ENCODE measurements at regions not wholly inside any gene's neighbourhood (a gene's known extent, or its start where the extent isn't known, plus 50 kb on each side); places are given as distances from the start of the nearest gene placed in this dataset.
"Not testable (repeated sequence)": the region's sequence is repeated elsewhere in the genome, so short reads cannot be mapped to it uniquely, and the experiment has no call there.

DNA sequence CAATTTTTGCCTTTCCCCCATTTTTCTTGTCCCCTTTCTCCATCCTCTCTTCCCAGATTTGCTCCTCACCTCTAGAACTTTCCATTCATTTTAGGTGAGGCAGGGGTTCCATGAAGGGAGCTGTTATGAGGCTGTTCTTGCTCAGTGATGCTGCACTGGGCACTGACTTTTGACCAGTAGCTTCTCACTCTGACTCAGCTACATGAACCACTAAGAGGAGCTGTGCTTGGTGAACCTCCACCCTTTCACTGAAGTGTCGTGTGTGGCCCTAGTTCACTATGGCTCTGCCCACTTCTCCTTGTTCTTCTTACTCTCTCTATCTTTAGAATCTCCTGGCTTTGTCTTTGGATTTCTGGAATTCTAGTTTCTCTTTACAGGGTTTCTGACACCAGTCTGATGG lies 73.4 kb upstream of the ADRA1D start:
- no peak for DNase-seq
- H3K27ac ChIP-seq, result no peak overlapping the region
- H3K4me1 ChIP-seq, result no peaks in the 10 kb centered on the region
- no peak overlapping the region for H3K4me3 ChIP-seq
- intact Hi-C loops (cut with DNase I; ENCODE audit: low total_unique reads), result no loop called here
- no peaks in the 10 kb centered on the region for H3K36me3 ChIP-seq
- WGBS, 5 donors, result 63 to 82% (median 74%) methylated on average over 1 of the region's 1 CpG
- no peak for TF ChIP-seq POLR2A (IDR thresholded peaks at IDR 0.05)
- TF ChIP-seq, protein P1, sequence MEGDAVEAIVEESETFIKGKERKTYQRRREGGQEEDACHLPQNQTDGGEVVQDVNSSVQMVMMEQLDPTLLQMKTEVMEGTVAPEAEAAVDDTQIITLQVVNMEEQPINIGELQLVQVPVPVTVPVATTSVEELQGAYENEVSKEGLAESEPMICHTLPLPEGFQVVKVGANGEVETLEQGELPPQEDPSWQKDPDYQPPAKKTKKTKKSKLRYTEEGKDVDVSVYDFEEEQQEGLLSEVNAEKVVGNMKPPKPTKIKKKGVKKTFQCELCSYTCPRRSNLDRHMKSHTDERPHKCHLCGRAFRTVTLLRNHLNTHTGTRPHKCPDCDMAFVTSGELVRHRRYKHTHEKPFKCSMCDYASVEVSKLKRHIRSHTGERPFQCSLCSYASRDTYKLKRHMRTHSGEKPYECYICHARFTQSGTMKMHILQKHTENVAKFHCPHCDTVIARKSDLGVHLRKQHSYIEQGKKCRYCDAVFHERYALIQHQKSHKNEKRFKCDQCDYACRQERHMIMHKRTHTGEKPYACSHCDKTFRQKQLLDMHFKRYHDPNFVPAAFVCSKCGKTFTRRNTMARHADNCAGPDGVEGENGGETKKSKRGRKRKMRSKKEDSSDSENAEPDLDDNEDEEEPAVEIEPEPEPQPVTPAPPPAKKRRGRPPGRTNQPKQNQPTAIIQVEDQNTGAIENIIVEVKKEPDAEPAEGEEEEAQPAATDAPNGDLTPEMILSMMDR (IDR thresholded peaks at IDR 0.05 in 8 of 11, conservative IDR thresholded peaks at IDR 0.05 in 3 of 11), result no peak
- no peak for TF ChIP-seq POLR2AphosphoS5 (IDR thresholded peaks at IDR 0.05)
- no peaks in the 10 kb centered on the region for H3K27me3 ChIP-seq (replicated peaks in 1 of 7)
- peaks cover 0 to 3% (median 0%) of the 10 kb centered on the region in 8 donors for H3K9me3 ChIP-seq

DNA sequence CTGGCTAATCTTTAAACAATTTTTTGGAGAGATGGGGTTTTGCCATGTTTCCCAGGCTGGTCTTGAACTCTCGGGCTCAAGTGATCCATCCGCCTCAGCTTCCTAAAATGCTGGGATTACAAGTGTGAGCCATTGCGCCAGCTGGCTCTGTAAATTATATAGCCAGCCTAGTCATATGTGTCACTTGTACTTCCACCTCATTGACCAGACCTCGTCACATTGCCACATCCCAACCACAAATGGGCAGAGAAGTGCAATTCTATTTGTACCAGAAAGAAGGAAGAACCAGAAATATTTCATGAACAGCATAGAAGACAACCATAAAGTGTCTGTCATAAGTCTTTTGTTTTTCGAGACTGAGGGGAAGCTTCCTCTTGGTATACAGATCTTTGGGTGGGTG lies 71.2 kb upstream of the ADRA1D start:
- H3K27ac ChIP-seq, result peak overlapping the region in 3 of 8 donors; percentile 52 to 67 (median 53)

DNA sequence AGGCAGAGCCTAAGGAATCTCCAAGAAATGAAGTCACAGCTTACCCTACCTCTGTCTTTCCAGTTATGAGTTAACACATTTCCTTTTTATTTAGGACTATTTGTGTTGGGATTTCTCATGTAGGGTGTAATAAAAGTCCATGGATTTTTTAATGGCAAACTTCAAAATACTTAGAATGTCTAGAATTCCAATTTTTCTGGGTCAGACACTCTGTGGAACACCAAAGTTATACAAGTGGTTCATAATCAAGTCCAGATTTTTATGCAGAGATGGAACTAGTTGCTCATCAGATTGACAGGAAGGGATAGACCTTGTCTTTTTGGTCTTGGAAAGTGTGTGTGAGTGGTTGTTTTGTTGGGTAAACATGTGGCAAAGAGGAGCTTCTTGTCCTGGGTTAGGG lies 69.8 kb upstream of the ADRA1D start:
- Histone ChIP-seq H3K36me3 (no peaks in the 10 kb centered on the region), H3K27ac (no peak overlapping the region), H3K9me3 (peaks cover 0 to 5% (median 0%) of the 10 kb centered on the region in 8 donors), H3K27me3 (replicated peaks in 1 of 7) (no peaks in the 10 kb centered on the region), H3K4me3 (no peak overlapping the region), H3K4me1 (no peaks in the 10 kb centered on the region)
- TF ChIP-seq, protein P1 (IDR thresholded peaks at IDR 0.05 in 8 of 11, conservative IDR thresholded peaks at IDR 0.05 in 3 of 11), result no peak
- no peak for TF ChIP-seq POLR2AphosphoS5 (IDR thresholded peaks at IDR 0.05)
- TF ChIP-seq POLR2A (IDR thresholded peaks at IDR 0.05), result no peak
- intact Hi-C loops (cut with DNase I; ENCODE audit: low total_unique reads), result no loop called here
- no peak for DNase-seq

More for the DNA sequence above, 71.2 kb upstream of the ADRA1D start:
- intact Hi-C loops (cut with DNase I; ENCODE audit: low total_unique reads), result no loop called here
- WGBS, 5 donors, result 35 to 68% (median 39%) methylated on average over 5 of the region's 5 CpGs
- no peaks in the 10 kb centered on the region for H3K4me1 ChIP-seq
- no peak overlapping the region for H3K4me3 ChIP-seq
- TF ChIP-seq, protein P1 (IDR thresholded peaks at IDR 0.05 in 8 of 11, conservative IDR thresholded peaks at IDR 0.05 in 3 of 11), result no peak
- TF ChIP-seq POLR2A (IDR thresholded peaks at IDR 0.05) (no peak), POLR2AphosphoS5 (IDR thresholded peaks at IDR 0.05) (no peak)
- DNase-seq, result no peak
- no peaks in the 10 kb centered on the region for H3K36me3 ChIP-seq
- H3K9me3 ChIP-seq, result peaks cover 0 to 5% (median 0%) of the 10 kb centered on the region in 8 donors
- no peaks in the 10 kb centered on the region for H3K27me3 ChIP-seq (replicated peaks in 1 of 7)

DNA sequence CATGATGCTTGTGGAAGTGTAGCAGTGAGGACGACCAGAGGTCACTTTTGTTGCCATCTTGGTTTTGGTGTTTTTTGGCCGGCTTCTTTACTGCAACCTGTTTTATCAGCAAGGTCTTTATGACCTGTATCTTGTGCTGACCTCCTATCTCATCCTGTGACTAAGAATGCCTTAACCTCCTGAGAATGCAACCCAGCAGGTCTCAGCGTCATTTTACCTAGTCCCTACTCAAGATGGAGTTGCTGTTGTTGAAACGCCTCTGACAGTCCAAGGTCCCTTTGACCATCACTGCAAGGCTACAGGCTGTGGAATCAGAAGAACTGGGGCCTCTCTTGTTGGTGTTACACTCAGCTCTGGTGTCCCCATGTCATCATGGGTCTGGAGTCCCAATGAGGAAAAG lies 61.5 kb upstream of the ADRA1D start:
- intact Hi-C loops (cut with DNase I; ENCODE audit: low total_unique reads); H3K27me3 ChIP-seq (replicated peaks in 1 of 7); H3K4me1 ChIP-seq; DNase-seq; H3K4me3 ChIP-seq; H3K36me3 ChIP-seq; H3K27ac ChIP-seq: not testable (repeated sequence)
- peaks cover 0 to 22% (median 12%) of the 10 kb centered on the region in 8 donors for H3K9me3 ChIP-seq
- 82 to 99% (median 89%) methylated on average over 4 of the region's 4 CpGs for WGBS, 5 donors

DNA sequence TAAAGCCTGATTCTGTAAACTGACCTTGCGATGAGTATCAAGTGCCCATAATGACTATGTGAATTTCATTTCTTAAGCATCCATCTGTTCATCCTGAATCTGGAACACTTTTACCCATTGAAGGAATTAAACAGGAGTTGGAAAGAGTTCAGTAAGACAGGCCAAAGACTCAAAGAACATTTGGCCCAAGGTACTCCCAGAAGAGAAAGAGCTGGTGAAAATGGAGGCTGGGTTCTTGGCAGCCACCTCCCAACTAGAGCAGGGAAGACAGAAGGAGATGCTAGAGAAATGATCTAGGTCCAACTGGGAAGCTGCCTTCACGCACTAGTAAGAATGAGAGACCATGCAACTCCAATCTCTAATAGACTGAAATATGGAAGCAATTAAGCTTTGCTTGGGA lies 57.1 kb upstream of the ADRA1D start:
- peaks cover 0 to 12% (median 7%) of the 10 kb centered on the region in 8 donors for H3K9me3 ChIP-seq
- no peaks in the 10 kb centered on the region for H3K36me3 ChIP-seq
- H3K27ac ChIP-seq, result no peak overlapping the region
- H3K27me3 ChIP-seq (replicated peaks in 1 of 7), result no peaks in the 10 kb centered on the region
- no peaks in the 10 kb centered on the region for H3K4me1 ChIP-seq
- 91 to 98% (median 94%) methylated on average over 2 of the region's 2 CpGs for WGBS, 5 donors
- TF ChIP-seq, protein P1 (IDR thresholded peaks at IDR 0.05 in 8 of 11, conservative IDR thresholded peaks at IDR 0.05 in 3 of 11), result no peak
- TF ChIP-seq POLR2A (IDR thresholded peaks at IDR 0.05) (no peak), POLR2AphosphoS5 (IDR thresholded peaks at IDR 0.05) (no peak)
- intact Hi-C loops (cut with DNase I; ENCODE audit: low total_unique reads), result no loop called here
- DNase-seq, result no peak
- H3K4me3 ChIP-seq, result no peak overlapping the region
